Gastroesophageal sphincter (tissue), 4 donors: ENCODE measurements at regions not wholly inside any gene's neighbourhood (a gene's known extent, or its start where the extent isn't known, plus 50 kb on each side); places are given as distances from the start of the nearest gene placed in this dataset.
"Not testable (repeated sequence)": the region's sequence is repeated elsewhere in the genome, so short reads cannot be mapped to it uniquely, and the experiment has no call there.

ENCODE experiments used
- ATAC-seq: fragments of 150-250 bp; one replicate; pipeline ENCODE4 v1.9.1; 2016; ENCODE audit warnings: mild to moderate bottlenecking, moderate library complexity
- H3K27ac ChIP-seq, 4 donors: fragments of 200-600 bp; sonication (generic) in 3 of 4; 1 replicate in 3 of 4; 2 replicates in 1 of 4; pipeline ENCODE4 v1.5.1; 2016 to 2019
- H3K27me3 ChIP-seq: fragments of 200-600 bp; sonication (generic); one replicate; pipeline ENCODE4 v1.5.1; 2019
- H3K36me3 ChIP-seq, 2 donors: fragments of 200-600 bp; sonication (generic); one replicate each; pipeline ENCODE4 v1.5.1; 2019; ENCODE audit warnings: control low read depth in 1 of 2
- H3K4me1 ChIP-seq, 3 donors: fragments of 200-600 bp; sonication (generic); 1 replicate in 2 of 3; 2 replicates in 1 of 3; pipeline ENCODE4 v1.5.1; 2016 to 2019; ENCODE audit warnings: control low read depth in 2 of 3
- H3K4me3 ChIP-seq, 2 donors: fragments of 200-600 bp; sonication (generic); one replicate each; pipeline ENCODE4 v1.5.1; 2019; ENCODE audit warnings: mild to moderate bottlenecking in 1 of 2, moderate library complexity in 1 of 2
- H3K9me3 ChIP-seq, 3 donors: fragments of 200-600 bp; sonication (generic); one replicate each; pipeline ENCODE4 v1.5.1; 2017 to 2019; ENCODE audit warnings: control low read depth in 2 of 3
- CTCF ChIP-seq, 4 experiments: fragments of 200-600 bp in 2 of 4; fragments of 450-650 bp in 2 of 4; sonication (generic) in 1 of 4; IDR thresholded peaks; one replicate each; pipeline ENCODE4 v1.5.1; 2017 to 2019; ENCODE audit warnings: antibody characterized with exemption in 4 of 4, mild to moderate bottlenecking in 2 of 4, moderate library complexity in 2 of 4
- EP300 ChIP-seq: sonication (generic); formaldehyde crosslinking; IDR thresholded peaks from one replicate; pipeline ENCODE4 v1.6.1; 2017; ENCODE audit warnings: antibody characterized with exemption, mild to moderate bottlenecking
- POLR2A ChIP-seq, 2 donors: fragments of 450-650 bp; IDR thresholded peaks; one replicate each; pipeline ENCODE4 v1.6.1; 2017; ENCODE audit warnings: antibody characterized with exemption in 2 of 2, mild to moderate bottlenecking in 2 of 2, moderate library complexity in 1 of 2
- POLR2AphosphoS5 ChIP-seq: sonication (generic); formaldehyde crosslinking; IDR thresholded peaks from one replicate; pipeline ENCODE4 v1.6.1; 2017; ENCODE audit warnings: antibody characterized with exemption
- WGBS, 2 donors: methylation state at CpG; one replicate each; pipeline ENCODE4 v1.1.5; 2018; ENCODE audit warnings: low coverage in 1 of 2; 5-methylcytosine and 5-hydroxymethylcytosine counted together

GRCh38 chr11:12604557-12605153 is 69.6 kb upstream of the TEAD1 start:
- Histone ChIP-seq H3K4me1 (peaks cover 0 to 2% (median 0%) of the 10 kb centered on the region in 3 donors), H3K4me3 (no peak overlapping the region), H3K27ac (no peak overlapping the region), H3K36me3 (no peaks in the 10 kb centered on the region), H3K9me3 (no peaks in the 10 kb centered on the region), H3K27me3 (no peaks in the 10 kb centered on the region)
- no peak for ATAC-seq
- TF ChIP-seq EP300 (no peak), CTCF (IDR thresholded peaks at IDR 0.05) (no peak), POLR2A (IDR thresholded peaks at IDR 0.05) (no peak), POLR2AphosphoS5 (no peak)
- WGBS, 2 donors = 65 to 86% methylated on average over 1 of the region's 1 CpG

GRCh38 chr11:12606597-12606996 is 67.6 kb upstream of the TEAD1 start:
- WGBS, 2 donors = 47 to 56% methylated on average over 2 of the region's 2 CpGs
- ATAC-seq = peak; percentile 39
- H3K27ac ChIP-seq = no peak overlapping the region

GRCh38 chr11:12608678-12609077 is 65.5 kb upstream of the TEAD1 start:
- 87 to 93% methylated on average over 3 to 5 of the region's 5 CpGs for WGBS, 2 donors
- H3K4me3 ChIP-seq, ATAC-seq, H3K36me3 ChIP-seq, H3K27ac ChIP-seq, H3K4me1 ChIP-seq, H3K27me3 ChIP-seq: not testable (repeated sequence)
- H3K9me3 ChIP-seq = peaks cover 0 to 22% (median 0%) of the 10 kb centered on the region in 3 donors

More at GRCh38 chr11:12606597-12606996, 67.6 kb upstream of the TEAD1 start:
- H3K36me3 ChIP-seq = no peaks in the 10 kb centered on the region
- no peaks in the 10 kb centered on the region for H3K27me3 ChIP-seq
- H3K4me1 ChIP-seq = no peaks in the 10 kb centered on the region
- H3K9me3 ChIP-seq = peaks cover 0 to 8% (median 0%) of the 10 kb centered on the region in 3 donors
- no peak for TF ChIP-seq POLR2AphosphoS5
- TF ChIP-seq POLR2A (IDR thresholded peaks at IDR 0.05) = no peak
- TF ChIP-seq EP300 = no peak
- TF ChIP-seq CTCF (IDR thresholded peaks at IDR 0.05) = no peak
- no peak overlapping the region for H3K4me3 ChIP-seq

- H3K4me3 ChIP-seq = no peak overlapping the region
- ATAC-seq = no peak
- no peaks in the 10 kb centered on the region for H3K4me1 ChIP-seq
- peaks cover 0 to 27% (median 0%) of the 10 kb centered on the region in 3 donors for H3K9me3 ChIP-seq
- H3K27me3 ChIP-seq = no peaks in the 10 kb centered on the region
- no peak overlapping the region for H3K27ac ChIP-seq
- TF ChIP-seq EP300 = no peak
- TF ChIP-seq POLR2A (IDR thresholded peaks at IDR 0.05) = no peak
- TF ChIP-seq CTCF (IDR thresholded peaks at IDR 0.05) = no peak
- no peak for TF ChIP-seq POLR2AphosphoS5
- H3K36me3 ChIP-seq = no peaks in the 10 kb centered on the region
These were observed 62.9 kb upstream of the TEAD1 start for GRCh38 chr11:12611352-12611751.

GRCh38 chr11:12617632-12618031 is 56.6 kb upstream of the TEAD1 start:
- TF ChIP-seq POLR2AphosphoS5 (no peak), EP300 (no peak), POLR2A (IDR thresholded peaks at IDR 0.05) (no peak), CTCF (IDR thresholded peaks at IDR 0.05) (no peak)
- ATAC-seq = no peak
- Histone ChIP-seq H3K4me1 (no peaks in the 10 kb centered on the region), H3K27me3 (no peaks in the 10 kb centered on the region), H3K9me3 (peaks cover 0 to 10% (median 0%) of the 10 kb centered on the region in 3 donors), H3K4me3 (no peak overlapping the region), H3K36me3 (no peaks in the 10 kb centered on the region), H3K27ac (no peak overlapping the region)
- 88 to 94% methylated on average over 2 to 3 of the region's 3 CpGs for WGBS, 2 donors
